GM12878 (cell line): ENCODE measurements at regions not wholly inside any gene's neighbourhood (a gene's known extent, or its start where the extent isn't known, plus 50 kb on each side); places are given as distances from the start of the nearest gene placed in this dataset.

Experiments
- ATAC-seq: fragments of 200-7000 bp; cut with Tn5 transposase; 3 replicates; pipeline ENCODE4 v1.9.1; 2020; ENCODE audit warnings: mild to moderate bottlenecking, moderate library complexity
- BruUV-seq: library from RNA; stranded (reverse); fragments of 400-500 nt; replicated peaks from 2 replicates; lab custom pipeline; 2021; lab: Mats Ljungman, UMichigan
- CTCF ChIA-PET: fragments of 300-600 bp; sonication (Branson Sonifier 250); formaldehyde crosslinking; extraction: SDS; loops from one replicate; lab custom pipeline; 2021; ENCODE audit warnings: inconsistent platforms; lab: Yijun Ruan, JAX
- POLR2A ChIA-PET: fragments of 350-600 bp; formaldehyde crosslinking; extraction: SDS; loops from one replicate; lab custom pipeline; 2021; ENCODE audit warnings: inconsistent platforms; lab: Charles Lee
- RAD21 ChIA-PET: fragments of 300-600 bp; sonication (Branson Sonifier 250); formaldehyde crosslinking; loops from one replicate; lab custom pipeline; 2023; ENCODE audit warnings: antibody characterized with exemption; ENCODE audit not compliant: unreplicated experiment; lab: Charles Lee
- SMC1A ChIA-PET: fragments of 300-600 bp; sonication (Branson Sonifier 250); formaldehyde crosslinking; loops from one replicate; lab custom pipeline; 2023; ENCODE audit not compliant: unreplicated experiment, uncharacterized antibody; lab: Charles Lee
- DNase-seq: peaks from one replicate; pipeline ENCODE4 v3.0.0-alpha.2; 2011; ENCODE audit warnings: low read depth, low spot score
- FAIRE-seq: peaks from 3 replicates; lab custom pipeline; 2011; peaks lifted over from hg19 to GRCh38; lab: Jason Lieb, UNC
- H2AFZ ChIP-seq: 2 replicates; pipeline ENCODE4 v1.6.0; 2011; ENCODE audit warnings: low read depth, low read length, control low read depth; ENCODE audit not compliant: control insufficient read depth
- H3K27ac ChIP-seq: 2 replicates; pipeline ENCODE4 v1.5.1; 2011; ENCODE audit warnings: control low read depth; ENCODE audit not compliant: control insufficient read depth, insufficient read depth
- H3K27me3 ChIP-seq, 2 experiments: replicated peaks in 1 of 2; 2 replicates each; pipeline versions ENCODE4 v1.6.0 to v1.6.1; 2011; ENCODE audit warnings: low read length in 1 of 2; ENCODE audit not compliant: control insufficient read depth in 2 of 2, insufficient read depth in 2 of 2
- H3K36me3 ChIP-seq, 2 experiments: 2 replicates each; pipeline ENCODE4 v1.5.1; 2011; ENCODE audit warnings: low read length in 1 of 2; ENCODE audit not compliant: control insufficient read depth in 2 of 2, insufficient read depth in 2 of 2
- H3K4me1 ChIP-seq: 2 replicates; pipeline ENCODE4 v1.6.1; 2011; ENCODE audit warnings: mild to moderate bottlenecking, low read length, moderate library complexity, mixed read lengths; ENCODE audit not compliant: control insufficient read depth, insufficient read depth
- H3K4me2 ChIP-seq: 2 replicates; pipeline ENCODE4 v1.6.0; 2011; ENCODE audit warnings: control low read depth; ENCODE audit not compliant: control insufficient read depth, insufficient read depth
- H3K4me3 ChIP-seq: fragments of 200-600 bp; sonication (generic); 2 replicates; pipeline ENCODE4 v1.5.1; 2016
- H3K79me2 ChIP-seq: 2 replicates; pipeline ENCODE4 v1.6.0; 2011; ENCODE audit warnings: low read length; ENCODE audit not compliant: control insufficient read depth, insufficient read depth
- H3K9ac ChIP-seq: 2 replicates; pipeline ENCODE4 v1.8.0; 2011; ENCODE audit warnings: low read length, control low read depth, mixed read lengths; ENCODE audit not compliant: control insufficient read depth, insufficient read depth
- H3K9me3 ChIP-seq: replicated peaks from 3 replicates; pipeline ENCODE4 v1.5.1; 2011; ENCODE audit warnings: mild to moderate bottlenecking, low read length; ENCODE audit not compliant: control insufficient read depth, insufficient read depth
- H4K20me1 ChIP-seq: 2 replicates; pipeline ENCODE4 v1.6.0; 2011; ENCODE audit not compliant: control insufficient read depth, insufficient read depth
- KLF5 ChIP-seq: fragments of 450-650 bp; IDR thresholded peaks from 2 replicates; pipeline ENCODE4 v1.6.1; 2014; ENCODE audit warnings: mild to moderate bottlenecking; ENCODE audit not compliant: partially characterized antibody
- MEF2A ChIP-seq: IDR thresholded peaks from 2 replicates; pipeline ENCODE4 v1.6.1; 2011; ENCODE audit warnings: low read depth, mild to moderate bottlenecking, low read length, moderate library complexity; ENCODE audit not compliant: insufficient read depth
- MTA2 ChIP-seq: fragments of 450-650 bp; IDR thresholded peaks from 2 replicates; pipeline ENCODE4 v1.6.1; 2016; ENCODE audit warnings: low read depth, mild to moderate bottlenecking, moderate library complexity
- MYB ChIP-seq: fragments of 150-350 bp; IDR thresholded peaks from 2 replicates; pipeline ENCODE4 v1.6.1; 2014; ENCODE audit warnings: mild to moderate bottlenecking, low read depth, low read length, borderline replicate concordance
- MYC ChIP-seq: IDR thresholded peaks from 2 replicates; pipeline ENCODE4 v1.6.1; 2011; ENCODE audit warnings: mild to moderate bottlenecking, low read length, moderate library complexity, inconsistent platforms; ENCODE audit not compliant: insufficient read depth, insufficient replicate concordance, insufficient read length, severe bottlenecking
- POLR2A ChIP-seq: IDR thresholded peaks from 2 replicates; pipeline ENCODE4 v1.6.1; 2011; ENCODE audit warnings: low read depth, mild to moderate bottlenecking, low read length
- RB1 ChIP-seq: fragments of 450-650 bp; formaldehyde crosslinking; IDR thresholded peaks from 2 replicates; pipeline ENCODE4 v1.6.1; 2017; ENCODE audit warnings: mild to moderate bottlenecking, borderline replicate concordance
- RCOR1 ChIP-seq: conservative IDR thresholded peaks from 2 replicates; pipeline ENCODE4 v1.6.1; 2012; ENCODE audit warnings: low read depth, low read length, improper control_type of control experiment
- RFX5 ChIP-seq: IDR thresholded peaks from 2 replicates; pipeline ENCODE4 v1.6.1; 2011; ENCODE audit warnings: low read depth, low read length, improper control_type of control experiment
- SP1 ChIP-seq: IDR thresholded peaks from one replicate; pipeline ENCODE4 v1.6.1; 2011; ENCODE audit warnings: low read depth, low read length
- WGBS: methylation state at CpG from one replicate; pipeline ENCODE4 v1.1.6; 2016; ENCODE audit warnings: low lambda C conversion rate; ENCODE audit not compliant: insufficient replicate concordance, insufficient coverage; ENCODE audit errors: missing lambda C conversion rate; 5-methylcytosine and 5-hydroxymethylcytosine counted together
- in situ Hi-C: fragments of 300-500 bp; cut with MboI; formaldehyde crosslinking; loops from 9 replicates; pipeline ENCODE4 v1.14.3; 2018; ENCODE audit warnings: mixed read lengths
- intact Hi-C: fragments of 100-400 bp; cut with micrococcal nuclease; formaldehyde crosslinking; loops from one replicate; pipeline ENCODE4 v1.14.2; 2022; ENCODE audit not compliant: unreplicated experiment
- TF ChIP-seq, protein P1 (sequence below): fragments of 450-650 bp; IDR thresholded peaks from 2 replicates; pipeline ENCODE4 v1.6.1; 2017; ENCODE audit warnings: mild to moderate bottlenecking, moderate library complexity
- TF ChIP-seq, protein P2 (sequence below): fragments of 450-650 bp; IDR thresholded peaks from 2 replicates; pipeline ENCODE4 v1.6.1; 2018; ENCODE audit warnings: mild to moderate bottlenecking, low read depth, moderate library complexity; ENCODE audit not compliant: partially characterized antibody

DNA sequence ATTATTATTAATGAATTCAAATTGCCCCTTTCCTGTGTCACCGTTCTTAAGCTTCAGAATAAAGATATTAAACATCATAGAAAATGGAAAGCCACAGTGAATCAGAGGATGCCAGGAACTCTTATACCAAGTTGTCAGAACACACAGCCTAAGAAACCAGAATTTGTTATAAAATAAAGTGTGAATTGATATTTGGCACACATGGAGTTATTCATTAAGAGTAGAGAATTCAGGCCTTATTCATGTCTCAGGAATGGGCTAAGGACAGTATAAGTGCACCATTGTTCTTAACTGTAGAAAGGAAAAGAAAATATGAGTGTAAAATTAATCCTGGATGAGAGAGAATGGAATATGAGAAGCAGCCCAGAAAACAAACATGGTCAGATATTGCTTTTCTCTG lies 86.7 kb upstream of the ATP8B1 start (continued):
- TF ChIP-seq, protein P1, sequence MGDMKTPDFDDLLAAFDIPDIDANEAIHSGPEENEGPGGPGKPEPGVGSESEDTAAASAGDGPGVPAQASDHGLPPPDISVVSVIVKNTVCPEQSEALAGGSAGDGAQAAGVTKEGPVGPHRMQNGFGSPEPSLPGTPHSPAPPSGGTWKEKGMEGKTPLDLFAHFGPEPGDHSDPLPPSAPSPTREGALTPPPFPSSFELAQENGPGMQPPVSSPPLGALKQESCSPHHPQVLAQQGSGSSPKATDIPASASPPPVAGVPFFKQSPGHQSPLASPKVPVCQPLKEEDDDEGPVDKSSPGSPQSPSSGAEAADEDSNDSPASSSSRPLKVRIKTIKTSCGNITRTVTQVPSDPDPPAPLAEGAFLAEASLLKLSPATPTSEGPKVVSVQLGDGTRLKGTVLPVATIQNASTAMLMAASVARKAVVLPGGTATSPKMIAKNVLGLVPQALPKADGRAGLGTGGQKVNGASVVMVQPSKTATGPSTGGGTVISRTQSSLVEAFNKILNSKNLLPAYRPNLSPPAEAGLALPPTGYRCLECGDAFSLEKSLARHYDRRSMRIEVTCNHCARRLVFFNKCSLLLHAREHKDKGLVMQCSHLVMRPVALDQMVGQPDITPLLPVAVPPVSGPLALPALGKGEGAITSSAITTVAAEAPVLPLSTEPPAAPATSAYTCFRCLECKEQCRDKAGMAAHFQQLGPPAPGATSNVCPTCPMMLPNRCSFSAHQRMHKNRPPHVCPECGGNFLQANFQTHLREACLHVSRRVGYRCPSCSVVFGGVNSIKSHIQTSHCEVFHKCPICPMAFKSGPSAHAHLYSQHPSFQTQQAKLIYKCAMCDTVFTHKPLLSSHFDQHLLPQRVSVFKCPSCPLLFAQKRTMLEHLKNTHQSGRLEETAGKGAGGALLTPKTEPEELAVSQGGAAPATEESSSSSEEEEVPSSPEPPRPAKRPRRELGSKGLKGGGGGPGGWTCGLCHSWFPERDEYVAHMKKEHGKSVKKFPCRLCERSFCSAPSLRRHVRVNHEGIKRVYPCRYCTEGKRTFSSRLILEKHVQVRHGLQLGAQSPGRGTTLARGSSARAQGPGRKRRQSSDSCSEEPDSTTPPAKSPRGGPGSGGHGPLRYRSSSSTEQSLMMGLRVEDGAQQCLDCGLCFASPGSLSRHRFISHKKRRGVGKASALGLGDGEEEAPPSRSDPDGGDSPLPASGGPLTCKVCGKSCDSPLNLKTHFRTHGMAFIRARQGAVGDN: no peak
- no peak for TF ChIP-seq RCOR1
- no peak for TF ChIP-seq RFX5

DNA sequence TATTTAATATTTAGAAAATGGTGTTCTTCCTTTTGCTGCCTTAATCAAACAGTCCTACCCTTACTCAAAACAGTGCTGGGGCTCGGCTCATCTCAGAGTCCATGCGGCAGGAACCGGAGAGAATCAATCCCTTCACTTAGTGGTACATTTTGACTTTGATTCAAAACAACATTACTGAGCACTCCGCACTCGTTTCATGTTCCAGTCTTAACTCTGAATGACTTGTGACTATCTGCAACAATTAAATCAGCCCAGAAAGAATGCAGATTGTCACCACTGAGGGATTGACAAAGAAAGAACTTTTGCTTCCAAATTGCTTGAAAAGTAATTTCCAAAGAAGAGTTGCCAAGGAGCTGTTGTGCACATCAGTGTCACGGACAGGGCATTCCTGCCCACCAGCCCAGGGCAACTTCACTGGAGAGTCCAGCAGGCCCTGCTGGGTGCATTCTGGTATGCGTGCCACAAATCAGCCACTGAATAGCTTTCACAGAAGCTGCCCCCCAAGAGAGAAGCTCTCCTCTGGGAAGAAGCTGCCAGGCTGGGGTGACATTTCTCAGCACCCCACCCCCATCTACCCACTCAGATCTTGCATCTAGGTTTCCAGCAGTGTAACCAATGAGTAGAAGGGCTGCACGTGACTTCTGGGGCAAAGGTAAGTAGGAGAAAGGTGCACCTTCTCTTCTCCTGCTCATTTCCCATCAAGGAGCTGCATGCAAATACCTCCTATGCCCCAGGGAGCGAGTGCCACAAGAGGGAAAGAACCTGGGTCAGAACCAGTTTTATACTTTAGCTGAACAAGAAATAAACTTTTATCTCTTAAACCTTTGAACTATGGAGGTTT lies 84.6 kb upstream of the ATP8B1 start:
- no peak for DNase-seq
- 40% methylated on average over 9 of the region's 9 CpGs for WGBS
- H4K20me1 ChIP-seq: no peaks in the 10 kb centered on the region
- no TSS peak for BruUV-seq
- POLR2A ChIA-PET: no interaction called here
- no peak overlapping the region for H3K4me3 ChIP-seq
- no peak overlapping the region for H3K4me2 ChIP-seq
- H3K9ac ChIP-seq: no peak overlapping the region
- RAD21 ChIA-PET: no interaction called here
- no peak for ATAC-seq
- peaks cover 9% of the 10 kb centered on the region; the same call in 2 of the 3 replicates for H3K9me3 ChIP-seq
- SMC1A ChIA-PET: no interaction called here
- H3K27ac ChIP-seq: no peak overlapping the region
- no peak for FAIRE-seq
- H3K27me3 ChIP-seq: no peaks in the 10 kb centered on the region
- no peaks in the 10 kb centered on the region for H3K79me2 ChIP-seq
- H3K36me3 ChIP-seq: no peaks in the 10 kb centered on the region
- intact Hi-C loops: loop anchor here (2.0 kb wide), 1 partner anchor 293 kb away; no protein-coding TSS in a partner anchor
- H3K4me1 ChIP-seq: peaks cover 8% of the 10 kb centered on the region
- H2AFZ ChIP-seq: no peak overlapping the region
- in situ Hi-C loops: loop anchor here (10.0 kb wide), 1 partner anchor 237 kb away; no protein-coding TSS in a partner anchor
- CTCF ChIA-PET: interaction anchor here (1.1 to 1.2 kb wide), 2 partner anchors 19 to 156 kb away, joined by 3 read pairs; partner anchors contain the start of gene NEDD4L
- TF ChIP-seq SP1 (no peak), RB1 (no peak), POLR2A (no peak), KLF5 (no peak), MEF2A (no peak), MYB (no peak), MYC (no peak), MTA2 (no peak)
- TF ChIP-seq, protein P2, sequence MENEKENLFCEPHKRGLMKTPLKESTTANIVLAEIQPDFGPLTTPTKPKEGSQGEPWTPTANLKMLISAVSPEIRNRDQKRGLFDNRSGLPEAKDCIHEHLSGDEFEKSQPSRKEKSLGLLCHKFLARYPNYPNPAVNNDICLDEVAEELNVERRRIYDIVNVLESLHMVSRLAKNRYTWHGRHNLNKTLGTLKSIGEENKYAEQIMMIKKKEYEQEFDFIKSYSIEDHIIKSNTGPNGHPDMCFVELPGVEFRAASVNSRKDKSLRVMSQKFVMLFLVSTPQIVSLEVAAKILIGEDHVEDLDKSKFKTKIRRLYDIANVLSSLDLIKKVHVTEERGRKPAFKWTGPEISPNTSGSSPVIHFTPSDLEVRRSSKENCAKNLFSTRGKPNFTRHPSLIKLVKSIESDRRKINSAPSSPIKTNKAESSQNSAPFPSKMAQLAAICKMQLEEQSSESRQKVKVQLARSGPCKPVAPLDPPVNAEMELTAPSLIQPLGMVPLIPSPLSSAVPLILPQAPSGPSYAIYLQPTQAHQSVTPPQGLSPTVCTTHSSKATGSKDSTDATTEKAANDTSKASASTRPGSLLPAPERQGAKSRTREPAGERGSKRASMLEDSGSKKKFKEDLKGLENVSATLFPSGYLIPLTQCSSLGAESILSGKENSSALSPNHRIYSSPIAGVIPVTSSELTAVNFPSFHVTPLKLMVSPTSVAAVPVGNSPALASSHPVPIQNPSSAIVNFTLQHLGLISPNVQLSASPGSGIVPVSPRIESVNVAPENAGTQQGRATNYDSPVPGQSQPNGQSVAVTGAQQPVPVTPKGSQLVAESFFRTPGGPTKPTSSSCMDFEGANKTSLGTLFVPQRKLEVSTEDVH: no peak
